Activated B cell treated with CpG ODN at 0.5 μM for 24 hours (primary cell): ENCODE measurements at regions not wholly inside any gene's neighbourhood (a gene's known extent, or its start where the extent isn't known, plus 50 kb on each side); places are given as distances from the start of the nearest gene placed in this dataset.

Source experiments
- ATAC-seq: fragments of 200-7000 bp; cut with Tn5 transposase; one replicate; pipeline ENCODE4 v1.10.0; 2021; ENCODE audit warnings: low read depth, mild to moderate bottlenecking, moderate library complexity
- CTCF ChIA-PET: fragments of 350-600 bp; sonication (Branson Sonifier 250); formaldehyde crosslinking; loops from one replicate; lab custom pipeline; 2021; ENCODE audit warnings: antibody characterized with exemption; lab: Charles Lee
- POLR2A ChIA-PET: fragments of 350-600 bp; sonication (Branson Sonifier 250); formaldehyde crosslinking; loops from one replicate; lab custom pipeline; 2021; ENCODE audit warnings: antibody characterized with exemption; lab: Charles Lee
- DNase-seq: peaks from one replicate; pipeline ENCODE4 v3.0.0; 2022
- H3K27ac Mint-ChIP-seq: one replicate; pipeline ENCODE4 v1.8.0; 2020; ENCODE audit warnings: mixed read lengths
- H3K27me3 Mint-ChIP-seq: one replicate; pipeline ENCODE4 v1.8.0; 2021; ENCODE audit warnings: mixed read lengths
- H3K36me3 Mint-ChIP-seq: one replicate; pipeline ENCODE4 v1.8.0; 2021; ENCODE audit warnings: low read depth, mixed read lengths
- H3K4me1 Mint-ChIP-seq: one replicate; pipeline ENCODE4 v1.8.0; 2021; ENCODE audit warnings: mixed read lengths
- H3K4me3 Mint-ChIP-seq: one replicate; pipeline ENCODE4 v1.8.0; 2020; ENCODE audit warnings: mild to moderate bottlenecking, mixed read lengths
- H3K9me3 Mint-ChIP-seq: one replicate; pipeline ENCODE4 v1.8.0; 2020; ENCODE audit warnings: mixed read lengths
- intact Hi-C: fragments of 100-400 bp; cut with micrococcal nuclease; formaldehyde crosslinking; loops from one replicate; pipeline ENCODE4 v1.15.1; 2024
- TF ChIP-seq, protein P1 (sequence below): fragments of 200-600 bp; IDR thresholded peaks from one replicate; pipeline ENCODE4 v1.8.0; 2022; ENCODE audit warnings: antibody characterized with exemption, mild to moderate bottlenecking

DNA sequence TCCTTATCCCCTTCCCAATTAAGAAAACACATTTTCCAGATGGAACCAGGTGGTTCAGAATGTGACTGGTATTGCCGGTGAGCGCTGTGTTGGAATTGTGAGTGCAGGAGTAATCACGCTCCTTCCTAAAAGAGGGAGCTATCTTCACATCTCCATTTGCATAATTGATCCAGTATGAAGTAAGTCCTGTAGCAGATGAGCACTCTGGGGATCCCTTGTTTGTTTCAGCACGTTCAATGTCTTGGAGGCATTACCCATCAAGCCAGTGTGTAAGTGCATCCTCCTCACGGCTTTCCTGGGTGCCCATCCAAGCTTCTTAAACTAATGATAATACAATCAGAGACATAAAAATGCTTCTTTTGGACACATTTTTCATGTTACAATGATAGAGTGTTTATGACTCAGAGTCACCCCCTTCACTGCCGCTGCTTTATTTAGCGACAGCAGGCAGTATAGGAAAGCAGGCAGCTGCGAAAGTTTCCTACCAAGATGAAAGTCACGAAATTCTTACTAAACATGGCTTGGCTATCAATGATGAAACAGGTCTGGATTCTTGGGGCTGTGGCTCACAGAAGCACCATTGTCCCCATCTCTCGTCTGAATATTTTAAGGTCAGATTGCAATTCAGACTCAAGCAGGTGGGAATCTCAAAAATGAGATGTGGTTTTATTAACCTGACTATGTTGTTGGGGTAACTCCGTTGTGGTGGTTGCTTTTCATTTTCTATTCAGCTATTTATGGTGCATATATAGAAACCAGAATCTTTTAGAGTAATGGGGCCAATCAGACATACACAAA is 346.3 kb upstream of the MDFIC2 start:
- Mint-ChIP-seq H3K9me3 (no peaks in the 10 kb centered on the region), H3K4me3 (no peak overlapping the region), H3K36me3 (no peaks in the 10 kb centered on the region), H3K27me3 (peaks cover 9% of the 10 kb centered on the region), H3K27ac (no peak overlapping the region), H3K4me1 (peaks cover 3% of the 10 kb centered on the region)
- ATAC-seq (no peak), DNase-seq (no peak)
- ChIA-PET CTCF (no interaction called here), POLR2A (interaction anchor here (0.8 kb wide), 1 partner anchor 429 kb away, joined by 3 read pairs; no protein-coding TSS in a partner anchor)
- intact Hi-C loops: no loop called here
- TF ChIP-seq, protein P1, sequence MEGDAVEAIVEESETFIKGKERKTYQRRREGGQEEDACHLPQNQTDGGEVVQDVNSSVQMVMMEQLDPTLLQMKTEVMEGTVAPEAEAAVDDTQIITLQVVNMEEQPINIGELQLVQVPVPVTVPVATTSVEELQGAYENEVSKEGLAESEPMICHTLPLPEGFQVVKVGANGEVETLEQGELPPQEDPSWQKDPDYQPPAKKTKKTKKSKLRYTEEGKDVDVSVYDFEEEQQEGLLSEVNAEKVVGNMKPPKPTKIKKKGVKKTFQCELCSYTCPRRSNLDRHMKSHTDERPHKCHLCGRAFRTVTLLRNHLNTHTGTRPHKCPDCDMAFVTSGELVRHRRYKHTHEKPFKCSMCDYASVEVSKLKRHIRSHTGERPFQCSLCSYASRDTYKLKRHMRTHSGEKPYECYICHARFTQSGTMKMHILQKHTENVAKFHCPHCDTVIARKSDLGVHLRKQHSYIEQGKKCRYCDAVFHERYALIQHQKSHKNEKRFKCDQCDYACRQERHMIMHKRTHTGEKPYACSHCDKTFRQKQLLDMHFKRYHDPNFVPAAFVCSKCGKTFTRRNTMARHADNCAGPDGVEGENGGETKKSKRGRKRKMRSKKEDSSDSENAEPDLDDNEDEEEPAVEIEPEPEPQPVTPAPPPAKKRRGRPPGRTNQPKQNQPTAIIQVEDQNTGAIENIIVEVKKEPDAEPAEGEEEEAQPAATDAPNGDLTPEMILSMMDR: no peak

DNA sequence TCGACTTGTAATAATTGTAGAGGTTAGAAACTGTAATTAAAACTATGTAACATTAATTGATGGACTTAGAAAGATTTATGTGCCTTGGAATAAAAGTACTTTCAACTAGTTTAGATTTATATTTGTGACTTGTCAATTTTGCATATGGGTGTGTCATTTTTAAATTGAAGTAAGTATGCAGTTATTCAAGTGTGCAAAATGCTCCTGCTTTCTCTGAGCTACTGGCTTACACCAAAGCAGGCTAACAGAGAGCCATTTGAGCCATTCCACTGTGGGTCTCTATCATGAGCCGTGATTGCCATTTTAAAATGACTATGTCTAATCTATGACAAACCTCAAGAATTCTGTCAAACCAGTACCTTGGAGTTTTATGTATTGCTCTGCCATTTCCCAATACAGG is 345.0 kb upstream of the MDFIC2 start:
- no peak overlapping the region for H3K27ac Mint-ChIP-seq
- ATAC-seq (no peak), DNase-seq (no peak)
- H3K9me3 Mint-ChIP-seq: no peaks in the 10 kb centered on the region
- H3K4me1 Mint-ChIP-seq: peaks cover 3% of the 10 kb centered on the region
- no peak overlapping the region for H3K4me3 Mint-ChIP-seq
- peaks cover 9% of the 10 kb centered on the region for H3K27me3 Mint-ChIP-seq
- H3K36me3 Mint-ChIP-seq: no peaks in the 10 kb centered on the region
- POLR2A ChIA-PET: no interaction called here
- CTCF ChIA-PET: no interaction called here
- intact Hi-C loops: no loop called here
- TF ChIP-seq, protein P1: no peak

DNA sequence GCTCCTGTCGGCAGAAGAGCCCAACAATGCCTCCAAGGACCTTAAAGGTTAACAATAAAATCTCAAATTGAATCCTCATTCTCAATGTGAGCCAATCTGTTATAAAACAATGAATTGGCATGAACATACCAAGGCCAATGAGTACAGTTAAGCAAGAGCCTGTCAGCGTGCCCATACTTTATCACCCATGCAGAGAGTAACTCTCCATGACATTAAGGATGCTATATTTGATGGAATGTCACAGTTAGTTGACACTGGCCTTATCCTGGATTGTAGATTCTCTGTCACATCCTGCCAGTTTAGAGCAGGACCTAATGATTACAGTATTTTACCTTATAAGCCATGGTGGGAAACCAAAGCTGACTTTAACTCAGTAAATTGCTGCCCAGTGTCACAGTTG is 335.4 kb upstream of the MDFIC2 start:
- no peak overlapping the region for H3K27ac Mint-ChIP-seq
- DNase-seq: no peak
- no peaks in the 10 kb centered on the region for H3K4me1 Mint-ChIP-seq
- H3K36me3 Mint-ChIP-seq: no peaks in the 10 kb centered on the region
- peaks cover 12% of the 10 kb centered on the region for H3K9me3 Mint-ChIP-seq
- H3K27me3 Mint-ChIP-seq: no peaks in the 10 kb centered on the region
- POLR2A ChIA-PET: no interaction called here
- CTCF ChIA-PET: no interaction called here
- TF ChIP-seq, protein P1: no peak
- intact Hi-C loops: no loop called here
- no peak for ATAC-seq
- no peak overlapping the region for H3K4me3 Mint-ChIP-seq

DNA sequence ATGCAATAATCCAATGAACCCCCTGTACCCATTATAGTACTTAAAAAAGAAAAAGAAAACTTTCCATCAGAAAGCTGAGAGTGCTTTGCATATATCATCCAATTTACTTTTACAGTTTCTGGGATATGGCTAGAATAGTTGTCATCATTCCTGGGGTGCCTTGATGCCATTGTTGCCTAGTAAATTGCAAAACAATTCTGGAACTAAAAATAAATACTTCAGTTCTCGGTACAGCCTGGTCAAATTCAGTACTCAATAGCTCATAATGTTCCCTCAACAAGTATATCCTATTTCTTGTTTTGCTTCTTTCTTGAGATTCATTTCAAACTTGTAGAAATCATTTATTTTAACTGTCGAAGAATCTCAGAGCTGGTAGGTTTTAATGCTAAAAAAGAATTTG is 334.7 kb upstream of the MDFIC2 start:
- no peaks in the 10 kb centered on the region for H3K4me1 Mint-ChIP-seq
- H3K9me3 Mint-ChIP-seq: peaks cover 12% of the 10 kb centered on the region
- no peak for ATAC-seq
- H3K27me3 Mint-ChIP-seq: no peaks in the 10 kb centered on the region
- DNase-seq: no peak
- CTCF ChIA-PET: no interaction called here
- H3K27ac Mint-ChIP-seq: no peak overlapping the region
- no peak overlapping the region for H3K4me3 Mint-ChIP-seq
- intact Hi-C loops: no loop called here
- TF ChIP-seq, protein P1: no peak
- POLR2A ChIA-PET: no interaction called here
- H3K36me3 Mint-ChIP-seq: no peaks in the 10 kb centered on the region

DNA sequence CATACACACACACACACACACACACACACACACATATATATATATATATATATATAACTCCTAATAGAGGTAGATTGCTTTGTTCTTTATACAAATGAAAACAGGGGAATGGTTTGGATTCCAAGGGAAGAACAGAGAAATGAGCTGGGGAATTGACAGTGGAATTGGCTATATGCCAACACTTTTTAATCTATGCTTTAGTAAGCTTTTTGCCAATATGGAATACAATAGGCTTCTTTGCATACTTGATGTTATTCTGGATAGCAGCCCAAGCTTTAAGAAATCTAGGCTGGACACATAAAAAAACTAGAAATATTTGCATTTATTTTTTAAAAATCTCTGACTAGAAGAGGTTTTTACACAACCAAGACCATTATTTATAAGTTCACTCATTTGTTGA is 334.2 kb upstream of the MDFIC2 start:
- H3K9me3 Mint-ChIP-seq: peaks cover 12% of the 10 kb centered on the region
- ChIA-PET CTCF (no interaction called here), POLR2A (no interaction called here)
- DNase-seq (no peak), ATAC-seq (no peak)
- H3K4me1 Mint-ChIP-seq: no peaks in the 10 kb centered on the region
- H3K4me3 Mint-ChIP-seq: no peak overlapping the region
- no peaks in the 10 kb centered on the region for H3K36me3 Mint-ChIP-seq
- peaks cover 4% of the 10 kb centered on the region for H3K27me3 Mint-ChIP-seq
- intact Hi-C loops: no loop called here
- TF ChIP-seq, protein P1: no peak
- H3K27ac Mint-ChIP-seq: no peak overlapping the region
